ENCODE measurements at regions not wholly inside any gene's neighbourhood (a gene's known extent, or its start where the extent isn't known, plus 50 kb on each side); places are given as distances from the start of the nearest gene placed in this dataset.

- DNase-seq (ENCODE audit: low spot score) = no peak
Observed at GRCh38 chr2:15047184-15047583, 414.7 kb downstream of the LRATD1 start.

- no peak for DNase-seq (ENCODE audit: low spot score)
Observed at GRCh38 chr2:15048000-15048399, 415.5 kb downstream of the LRATD1 start.

- DNase-seq (ENCODE audit: low spot score) = no peak
Observed at GRCh38 chr2:15049096-15049993, 416.8 kb downstream of the LRATD1 start.

- DNase-seq (ENCODE audit: low spot score) = peak; percentile 26
Observed at GRCh38 chr2:15050483-15050882, 418.0 kb downstream of the LRATD1 start.

GRCh38 chr2:15053542-15053941, 421.0 kb downstream of the LRATD1 start:
- no peak for DNase-seq (ENCODE audit: low spot score)

GRCh38 chr2:15058015-15058720, 425.7 kb downstream of the LRATD1 start:
- DNase-seq (ENCODE audit: low spot score) = no peak

GRCh38 chr2:15058721-15059157, 426.2 kb downstream of the LRATD1 start:
- no peak for DNase-seq (ENCODE audit: low spot score)

- no peak for DNase-seq (ENCODE audit: low spot score)
Observed at GRCh38 chr2:15059870-15060512, 427.5 kb downstream of the LRATD1 start.

- DNase-seq (ENCODE audit: low spot score) = no peak
Observed at GRCh38 chr2:15061268-15061667, 428.8 kb downstream of the LRATD1 start.

- DNase-seq (ENCODE audit: low spot score) = no peak
Observed at GRCh38 chr2:15066138-15066537, 433.6 kb downstream of the LRATD1 start.

- DNase-seq (ENCODE audit: low spot score) = no peak
Observed at GRCh38 chr2:15069149-15069548, 436.6 kb downstream of the LRATD1 start.

GRCh38 chr2:15072836-15073235, 440.3 kb downstream of the LRATD1 start:
- DNase-seq (ENCODE audit: low spot score) = no peak

GRCh38 chr2:15073664-15074063, 441.1 kb downstream of the LRATD1 start:
- DNase-seq (ENCODE audit: low spot score) = no peak

GRCh38 chr2:15074319-15074718, 441.8 kb downstream of the LRATD1 start:
- DNase-seq (ENCODE audit: low spot score) = no peak

- peak; percentile 81 for DNase-seq (ENCODE audit: low spot score)
Observed at GRCh38 chr2:15074751-15075700, 442.5 kb downstream of the LRATD1 start.

- DNase-seq (ENCODE audit: low spot score) = no peak
Observed at GRCh38 chr2:15076668-15077067, 444.2 kb downstream of the LRATD1 start.

- DNase-seq (ENCODE audit: low spot score) = no peak
Observed at GRCh38 chr2:15081356-15081755, 448.8 kb downstream of the LRATD1 start.

GRCh38 chr2:15082105-15083058, 449.9 kb downstream of the LRATD1 start:
- DNase-seq (ENCODE audit: low spot score) = no peak

GRCh38 chr2:15084826-15085489, 452.4 kb downstream of the LRATD1 start:
- DNase-seq (ENCODE audit: low spot score) = no peak

- DNase-seq (ENCODE audit: low spot score) = no peak
Observed at GRCh38 chr2:15092181-15092580, 459.7 kb downstream of the LRATD1 start.

All from pons (tissue), 1 donor.